ENCODE measurements at regions not wholly inside any gene's neighbourhood (a gene's known extent, or its start where the extent isn't known, plus 50 kb on each side); places are given as distances from the start of the nearest gene placed in this dataset.
A peak's percentile ranks its signal among the peaks of the same experiment; 100 is the strongest.
"Not testable (repeated sequence)": the region's sequence is repeated elsewhere in the genome, so short reads cannot be mapped to it uniquely, and the experiment has no call there.

- DNase-seq = no peak
Observed at GRCh38 chr9:7615344-7615743, 184.2 kb downstream of the DMAC1 start.

DNA sequence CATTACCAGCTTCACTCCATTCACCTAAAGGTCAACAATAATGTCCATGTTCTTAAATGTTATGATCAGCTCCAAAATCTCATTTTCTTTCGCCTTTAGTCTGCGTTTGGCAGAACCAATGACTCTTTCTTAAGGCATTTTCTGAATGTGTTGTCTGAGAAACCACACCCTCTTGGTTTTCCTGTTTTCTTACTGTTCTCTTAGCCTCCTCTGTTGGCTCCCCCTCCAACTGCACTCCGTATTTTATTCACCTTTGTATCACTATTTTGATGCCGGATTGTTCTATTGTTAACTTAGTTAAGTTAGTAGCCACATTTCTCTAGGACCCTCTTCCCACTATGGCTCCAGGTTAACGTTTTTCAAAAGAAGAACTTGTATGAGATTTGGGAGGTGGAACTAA is 185.6 kb downstream of the DMAC1 start:
- no peak for DNase-seq

DNA sequence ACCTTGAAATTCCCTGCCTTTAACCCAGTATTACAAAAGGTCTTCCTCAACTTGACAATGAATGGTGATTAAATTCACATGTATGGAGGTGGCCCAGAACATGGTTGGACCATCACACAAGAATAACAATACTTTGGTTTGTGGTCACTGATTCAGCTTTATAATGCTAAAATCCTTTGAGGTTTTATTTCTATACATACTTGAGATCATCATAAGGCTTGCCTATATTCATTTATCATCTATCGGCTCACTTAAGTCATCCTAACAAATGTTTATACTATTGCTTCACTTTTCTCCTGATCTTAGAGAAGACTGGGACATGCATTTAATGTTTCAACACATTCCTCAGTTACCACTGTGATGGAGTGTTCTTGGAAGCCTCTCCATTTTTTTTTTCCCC is 191.3 kb downstream of the DMAC1 start:
- DNase-seq = no peak

GRCh38 chr9:7607421-7607820 is 192.2 kb downstream of the DMAC1 start:
- DNase-seq = no peak

- no peak for DNase-seq
Observed at GRCh38 chr9:7606591-7606990, 193.0 kb downstream of the DMAC1 start.

- no peak for DNase-seq
Observed at GRCh38 chr9:7601739-7602138, 197.8 kb downstream of the DMAC1 start.

DNA sequence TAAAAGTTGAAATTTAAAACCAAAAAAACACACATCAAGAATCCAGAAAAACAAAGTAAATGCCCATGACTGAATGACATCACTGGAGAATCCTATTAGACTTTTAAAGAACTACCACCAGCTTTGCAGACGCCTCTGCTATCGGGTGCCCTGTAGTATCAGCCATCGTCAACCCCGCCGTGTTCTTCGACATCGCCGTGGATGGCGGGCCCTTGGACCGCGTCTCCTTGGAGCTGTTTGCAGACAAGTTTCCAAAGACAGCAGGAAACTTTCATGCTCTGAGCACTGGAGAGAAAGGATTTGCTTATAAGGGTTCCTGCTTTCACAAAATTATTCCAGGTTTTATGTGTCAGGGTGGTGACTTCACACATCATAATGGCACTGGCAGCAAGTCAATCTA is 201.9 kb downstream of the DMAC1 start:
- DNase-seq = no peak

DNA sequence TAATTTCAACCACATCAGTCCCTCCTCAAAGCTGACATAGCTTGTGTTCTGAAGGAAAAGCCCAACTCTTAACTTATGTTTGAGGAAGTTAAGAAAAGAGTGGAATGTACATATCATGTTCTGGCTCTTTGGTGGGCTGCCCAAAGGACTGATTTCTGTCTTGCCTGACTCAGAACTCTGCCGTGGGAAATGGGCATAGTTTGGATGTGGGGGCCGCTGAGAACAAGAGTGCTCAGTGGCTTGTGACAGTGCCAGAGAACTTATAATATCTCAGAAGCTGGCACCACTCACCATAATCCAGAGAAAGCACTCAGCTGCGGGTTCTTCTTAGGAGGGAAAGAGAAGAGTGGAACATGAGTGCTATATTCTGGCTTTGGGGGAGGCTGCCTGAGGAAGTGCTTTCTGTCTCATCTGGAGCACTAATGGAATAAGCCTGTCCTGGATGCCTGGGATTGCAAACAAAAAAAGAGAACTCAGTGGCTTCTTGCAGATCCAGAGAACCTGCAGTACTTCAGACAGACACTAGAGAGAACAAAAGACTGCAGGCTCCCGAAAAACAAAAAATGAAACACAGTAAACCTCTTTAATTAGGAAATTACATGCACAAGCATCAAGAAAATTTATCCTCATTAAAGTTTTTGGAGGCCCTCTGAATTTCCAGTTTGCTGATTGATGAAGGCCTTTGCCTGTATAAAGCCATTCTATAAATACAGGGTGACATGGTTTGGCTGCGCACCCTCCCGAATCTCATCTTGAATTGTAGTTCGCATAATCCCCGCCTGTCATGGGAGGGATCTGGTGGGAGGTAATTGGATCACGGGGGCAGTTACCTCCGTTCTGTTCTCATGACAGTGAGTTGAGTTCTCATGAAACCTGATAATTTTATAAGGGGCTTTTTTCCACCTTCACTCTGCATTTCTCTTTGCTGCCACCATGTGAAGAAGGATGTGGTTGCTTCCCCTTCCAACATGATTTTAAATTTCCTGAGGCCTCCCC is 207.0 kb downstream of the DMAC1 start:
- DNase-seq = no peak

GRCh38 chr9:7591501-7591900 is 208.1 kb downstream of the DMAC1 start:
- no peak for DNase-seq

DNA sequence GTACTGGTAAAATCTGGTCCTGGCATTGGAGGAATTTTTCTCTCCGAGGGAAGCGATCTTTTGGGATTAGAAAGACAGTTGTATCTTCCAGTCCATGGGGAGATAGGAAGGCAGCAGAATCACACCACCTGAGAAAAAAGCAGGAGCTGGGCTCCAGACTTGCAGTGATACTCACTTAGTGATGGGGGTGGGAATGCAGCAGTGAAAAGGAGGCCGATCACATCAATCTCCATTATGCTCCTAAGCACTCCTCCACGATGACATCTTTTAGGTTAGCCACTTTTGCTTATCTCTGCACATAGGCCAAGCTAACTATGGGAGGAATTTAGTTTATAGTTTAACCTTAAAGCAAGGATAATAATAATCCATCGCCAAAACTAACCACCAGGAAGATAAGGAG is 219.0 kb downstream of the DMAC1 start:
- DNase-seq = no peak

DNA sequence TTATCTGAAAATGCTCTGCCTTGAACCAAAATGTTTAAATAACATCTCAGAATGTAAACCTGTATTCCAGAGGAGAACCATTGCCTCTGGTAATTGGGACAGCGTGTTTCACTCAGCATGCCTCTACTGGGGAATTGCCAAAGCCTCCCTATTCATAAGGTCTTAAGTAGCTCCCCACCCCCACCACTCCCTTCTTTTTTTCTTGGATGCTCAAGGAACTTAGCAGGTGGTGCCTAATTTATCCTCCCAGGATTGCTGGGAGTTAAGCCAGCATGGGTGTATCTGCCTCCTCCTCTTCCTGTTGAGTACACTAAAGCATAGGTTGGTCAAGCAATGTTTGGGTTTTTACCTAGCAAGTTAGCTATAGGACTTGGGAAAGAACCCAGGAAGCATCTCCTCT is 220.2 kb downstream of the DMAC1 start:
- no peak for DNase-seq

GRCh38 chr9:7578951-7579350 is 220.6 kb downstream of the DMAC1 start:
- no peak for DNase-seq

- peak; percentile 69 for DNase-seq
Observed at GRCh38 chr9:7570107-7570720, 229.4 kb downstream of the DMAC1 start.

DNA sequence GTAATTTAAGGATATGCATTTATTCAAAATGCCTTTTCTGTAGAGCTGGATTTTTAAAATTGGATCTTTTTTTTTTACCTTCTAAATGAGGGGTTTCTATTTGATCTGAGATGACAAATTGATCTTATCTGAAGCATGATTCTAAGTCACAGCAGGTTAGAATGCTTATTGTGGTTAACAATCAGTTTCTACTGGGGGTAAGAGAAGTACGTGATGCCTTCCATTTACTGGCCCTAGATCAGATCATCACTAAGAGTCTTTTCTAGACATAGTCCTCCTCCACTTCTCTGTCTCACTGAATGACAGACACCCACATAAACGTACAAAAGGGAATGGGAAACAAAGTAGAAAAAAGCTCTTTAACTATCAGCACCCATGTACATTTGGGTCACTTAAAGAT is 231.9 kb downstream of the DMAC1 start:
- DNase-seq = no peak

- DNase-seq = no peak
Observed at GRCh38 chr9:7561527-7562080, 238.0 kb downstream of the DMAC1 start.

GRCh38 chr9:7560669-7561305 is 238.8 kb downstream of the DMAC1 start:
- no peak for DNase-seq

GRCh38 chr9:7554699-7555098 is 244.9 kb downstream of the DMAC1 start:
- DNase-seq = no peak

DNA sequence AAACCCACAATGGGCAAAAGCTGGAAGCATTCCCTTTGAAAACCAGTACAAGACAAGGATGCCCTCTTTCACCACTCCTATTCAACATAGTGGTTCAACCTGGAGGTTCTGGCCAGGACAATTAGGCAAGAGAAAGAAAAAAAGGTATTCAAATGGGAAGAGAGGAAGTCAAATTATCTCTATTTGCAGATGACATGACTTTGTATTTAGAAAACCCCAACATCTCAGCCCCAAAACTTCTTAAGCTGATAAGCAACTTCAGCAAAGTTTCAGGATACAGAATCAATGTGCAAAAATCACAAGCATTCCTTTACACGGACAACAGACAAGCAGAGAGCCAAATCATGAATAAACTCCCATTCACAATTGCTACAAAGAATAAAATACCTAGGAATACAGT is 246.9 kb downstream of the DMAC1 start:
- not testable (repeated sequence) for DNase-seq

- DNase-seq = no peak
Observed at GRCh38 chr9:7549249-7549648, 250.3 kb downstream of the DMAC1 start.

DNA sequence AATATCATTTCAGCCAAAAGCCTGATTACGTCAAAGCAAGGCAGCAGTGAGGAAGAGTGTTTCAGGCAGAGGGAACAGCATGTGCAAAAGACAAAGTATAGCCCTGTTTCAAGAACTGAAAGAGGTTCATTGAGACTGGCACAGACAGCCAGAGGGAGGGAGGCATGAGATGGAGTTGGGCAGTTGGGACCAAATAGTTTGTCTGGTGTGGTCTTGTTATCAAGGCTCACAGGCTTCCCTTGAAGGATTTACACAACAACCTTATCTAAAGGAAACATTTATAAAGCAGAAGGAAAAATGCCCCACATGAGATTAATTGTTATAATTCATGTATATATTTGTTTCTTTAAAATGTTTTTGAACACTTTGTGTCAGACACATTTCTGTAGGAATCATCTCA is 253.3 kb downstream of the DMAC1 start:
- DNase-seq = no peak

DNA sequence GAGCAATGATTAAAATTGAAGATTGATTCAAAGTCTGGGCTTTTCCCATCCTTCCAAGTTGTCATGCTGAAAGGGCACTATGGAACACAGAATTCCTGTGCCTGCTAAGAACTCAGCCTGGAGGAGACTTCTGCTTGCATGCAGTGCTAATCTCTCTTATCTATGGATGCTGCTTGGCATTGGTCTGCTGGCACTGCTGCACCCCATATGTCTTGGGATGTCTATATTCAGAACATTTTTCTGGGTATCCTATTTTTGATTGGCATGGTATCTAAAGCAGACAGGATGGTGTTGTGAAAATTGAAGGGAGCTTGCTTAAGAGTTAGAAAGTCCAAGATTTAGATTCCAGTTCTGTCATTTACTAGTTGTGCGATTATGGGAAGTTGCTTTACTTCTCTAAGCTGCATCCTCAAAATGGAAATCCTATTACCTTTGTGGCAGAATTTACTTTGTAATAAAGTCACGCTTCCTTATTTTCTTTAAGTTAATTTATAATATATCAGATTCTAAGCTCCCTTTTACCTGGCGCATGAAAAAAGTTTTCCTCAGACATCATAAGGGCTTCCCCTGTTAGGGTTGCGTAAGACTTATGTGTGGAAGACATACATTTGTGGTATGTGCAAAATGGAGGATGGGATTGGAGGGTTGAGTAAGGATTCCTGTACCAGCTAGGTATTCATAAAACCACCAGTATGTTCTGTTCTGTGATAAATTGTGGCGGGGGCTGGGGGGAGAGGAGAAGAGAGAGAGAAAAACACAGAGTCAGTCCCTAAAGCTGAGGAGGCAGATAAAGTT is 254.0 kb downstream of the DMAC1 start:
- DNase-seq = no peak

GRCh38 chr9:7542693-7543092 is 256.9 kb downstream of the DMAC1 start:
- DNase-seq = peak; percentile 65

GRCh38 chr9:7542126-7542525 is 257.5 kb downstream of the DMAC1 start:
- DNase-seq = peak; percentile 60
